NB4 (cell line): ENCODE measurements at regions not wholly inside any gene's neighbourhood (a gene's known extent, or its start where the extent isn't known, plus 50 kb on each side); places are given as distances from the start of the nearest gene placed in this dataset.

Experiments
- DNase-seq: peaks from one replicate; pipeline ENCODE4 v3.0.0; 2010; ENCODE audit warnings: low read depth
- H3K4me3 ChIP-seq: one replicate; pipeline ENCODE4 v1.5.1; 2011; ENCODE audit warnings: mild to moderate bottlenecking, low read depth, low read length, moderate library complexity
- MYC ChIP-seq: IDR thresholded peaks from 2 replicates; pipeline ENCODE4 v1.6.1; 2011; ENCODE audit warnings: low read depth, low read length
- POLR2A ChIP-seq: IDR thresholded peaks from 2 replicates; pipeline ENCODE4 v1.6.1; 2011; ENCODE audit warnings: mild to moderate bottlenecking; ENCODE audit not compliant: insufficient read length; ENCODE audit errors: extremely low read depth
- TF ChIP-seq, protein P1 (sequence below): IDR thresholded peaks from one replicate; pipeline ENCODE4 v1.5.1; 2012; ENCODE audit warnings: low read depth, low read length
- TF ChIP-seq, protein P2 (sequence below): IDR thresholded peaks from 2 replicates; pipeline ENCODE4 v1.6.1; 2011; ENCODE audit warnings: low read depth, low read length

DNA sequence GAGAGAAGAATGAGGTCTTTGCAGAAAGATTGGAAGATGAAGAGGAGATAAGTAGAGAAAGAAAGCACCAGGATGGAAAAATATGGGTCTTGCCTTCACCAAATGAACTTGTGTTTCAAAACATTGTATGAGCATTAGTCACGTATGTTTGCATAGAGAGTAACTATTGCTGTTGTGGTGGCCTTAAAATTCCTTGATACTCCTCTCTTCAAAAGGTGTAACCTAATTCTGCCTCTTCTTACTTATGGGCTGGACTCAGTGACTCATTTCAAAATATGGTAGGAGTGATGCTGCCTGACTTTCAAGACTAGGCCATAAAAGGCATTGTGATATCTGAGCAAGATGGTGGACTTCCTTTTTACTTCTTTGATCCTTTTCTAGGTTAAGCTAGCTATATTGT lies 228.7 kb upstream of the ZNF385D start:
- no peak overlapping the region for H3K4me3 ChIP-seq
- TF ChIP-seq, protein P1, sequence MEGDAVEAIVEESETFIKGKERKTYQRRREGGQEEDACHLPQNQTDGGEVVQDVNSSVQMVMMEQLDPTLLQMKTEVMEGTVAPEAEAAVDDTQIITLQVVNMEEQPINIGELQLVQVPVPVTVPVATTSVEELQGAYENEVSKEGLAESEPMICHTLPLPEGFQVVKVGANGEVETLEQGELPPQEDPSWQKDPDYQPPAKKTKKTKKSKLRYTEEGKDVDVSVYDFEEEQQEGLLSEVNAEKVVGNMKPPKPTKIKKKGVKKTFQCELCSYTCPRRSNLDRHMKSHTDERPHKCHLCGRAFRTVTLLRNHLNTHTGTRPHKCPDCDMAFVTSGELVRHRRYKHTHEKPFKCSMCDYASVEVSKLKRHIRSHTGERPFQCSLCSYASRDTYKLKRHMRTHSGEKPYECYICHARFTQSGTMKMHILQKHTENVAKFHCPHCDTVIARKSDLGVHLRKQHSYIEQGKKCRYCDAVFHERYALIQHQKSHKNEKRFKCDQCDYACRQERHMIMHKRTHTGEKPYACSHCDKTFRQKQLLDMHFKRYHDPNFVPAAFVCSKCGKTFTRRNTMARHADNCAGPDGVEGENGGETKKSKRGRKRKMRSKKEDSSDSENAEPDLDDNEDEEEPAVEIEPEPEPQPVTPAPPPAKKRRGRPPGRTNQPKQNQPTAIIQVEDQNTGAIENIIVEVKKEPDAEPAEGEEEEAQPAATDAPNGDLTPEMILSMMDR = no peak
- TF ChIP-seq POLR2A = no peak
- TF ChIP-seq, protein P2, sequence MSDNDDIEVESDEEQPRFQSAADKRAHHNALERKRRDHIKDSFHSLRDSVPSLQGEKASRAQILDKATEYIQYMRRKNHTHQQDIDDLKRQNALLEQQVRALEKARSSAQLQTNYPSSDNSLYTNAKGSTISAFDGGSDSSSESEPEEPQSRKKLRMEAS = no peak
- no peak for TF ChIP-seq MYC
- no peak for DNase-seq

DNA sequence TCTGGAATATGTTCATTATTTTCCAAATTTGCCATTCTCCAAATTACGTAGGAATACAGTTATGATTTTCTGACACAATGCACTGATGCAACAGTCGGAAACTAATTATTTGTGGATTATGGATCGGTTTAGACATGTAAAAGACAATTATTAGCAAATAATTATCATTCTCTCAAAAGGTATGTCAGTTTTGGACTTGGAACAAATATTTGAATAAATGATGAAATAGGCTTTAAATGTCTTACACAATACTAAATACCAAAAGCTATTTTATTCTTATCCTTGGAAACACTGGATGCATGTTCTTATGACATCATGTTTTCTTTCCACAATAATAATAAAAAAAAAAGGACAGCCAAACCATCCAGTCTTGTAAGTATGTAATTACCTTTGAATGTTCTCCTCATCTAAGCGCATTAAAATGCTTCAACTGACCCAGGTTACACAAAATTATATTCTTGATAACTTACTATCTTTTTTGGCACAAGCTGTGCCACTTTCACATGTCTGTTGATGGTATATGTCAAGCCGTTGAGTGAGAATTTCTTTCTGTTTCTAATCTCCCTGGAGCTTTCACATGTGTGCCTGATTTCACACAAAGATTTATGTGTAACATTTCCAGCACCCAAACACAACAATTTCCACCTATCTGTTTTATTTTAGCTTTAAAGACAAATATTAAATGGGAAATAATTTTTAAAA lies 238.5 kb upstream of the ZNF385D start:
- TF ChIP-seq, protein P2 = no peak
- no peak for TF ChIP-seq MYC
- TF ChIP-seq, protein P1 = no peak
- TF ChIP-seq POLR2A = no peak
- no peak for DNase-seq
- H3K4me3 ChIP-seq = no peak overlapping the region

DNA sequence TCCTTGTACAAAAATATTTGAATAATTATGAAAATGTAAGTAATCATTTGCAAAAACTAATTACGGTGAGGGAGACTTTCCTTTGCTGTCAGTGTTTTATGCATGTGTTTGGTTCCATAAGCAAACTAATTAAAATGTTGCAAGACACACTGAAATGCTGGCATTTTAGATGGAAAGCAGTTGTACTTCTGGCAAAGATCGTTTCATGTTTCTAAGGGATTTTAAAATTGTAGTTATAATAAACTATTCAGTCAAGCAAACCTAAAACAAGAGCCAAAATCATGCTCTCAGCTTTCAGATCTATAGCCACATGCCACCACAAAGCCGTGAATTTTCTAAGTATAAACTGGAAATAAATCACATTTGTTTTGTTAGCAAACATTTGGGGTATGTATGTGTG lies 240.1 kb upstream of the ZNF385D start:
- H3K4me3 ChIP-seq = no peak overlapping the region
- DNase-seq = no peak
- TF ChIP-seq, protein P2 = no peak
- TF ChIP-seq POLR2A (no peak), MYC (no peak)
- TF ChIP-seq, protein P1 = no peak

DNA sequence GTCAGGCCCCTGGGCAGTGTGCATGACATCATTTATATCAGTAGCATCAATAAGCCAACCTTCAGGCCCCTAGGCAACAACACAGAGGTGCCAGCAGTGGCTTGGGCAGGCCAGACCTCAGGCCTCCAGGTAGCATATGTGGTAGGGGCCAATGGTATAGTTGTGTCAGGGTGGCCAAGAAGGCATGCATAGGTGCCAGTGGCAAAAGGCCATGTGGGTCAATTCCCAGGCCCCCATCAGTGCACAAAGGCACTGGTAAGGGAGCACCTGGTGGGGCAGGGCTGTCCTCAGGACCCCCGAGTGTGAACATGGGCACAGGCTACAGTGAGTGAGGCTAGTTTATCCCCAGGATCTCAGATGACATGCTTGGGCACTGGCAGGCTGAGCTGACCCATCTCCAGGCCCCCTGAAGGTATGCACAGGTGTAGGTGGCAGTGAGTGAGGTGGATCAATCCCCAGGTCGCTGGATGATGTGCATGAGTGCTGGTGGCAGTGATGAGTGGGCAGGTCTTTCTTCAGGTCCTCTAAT lies 244.1 kb upstream of the ZNF385D start:
- H3K4me3 ChIP-seq = no peak overlapping the region
- DNase-seq = no peak
- TF ChIP-seq, protein P1 = no peak
- TF ChIP-seq POLR2A = no peak
- TF ChIP-seq MYC = no peak
- TF ChIP-seq, protein P2 = no peak

DNA sequence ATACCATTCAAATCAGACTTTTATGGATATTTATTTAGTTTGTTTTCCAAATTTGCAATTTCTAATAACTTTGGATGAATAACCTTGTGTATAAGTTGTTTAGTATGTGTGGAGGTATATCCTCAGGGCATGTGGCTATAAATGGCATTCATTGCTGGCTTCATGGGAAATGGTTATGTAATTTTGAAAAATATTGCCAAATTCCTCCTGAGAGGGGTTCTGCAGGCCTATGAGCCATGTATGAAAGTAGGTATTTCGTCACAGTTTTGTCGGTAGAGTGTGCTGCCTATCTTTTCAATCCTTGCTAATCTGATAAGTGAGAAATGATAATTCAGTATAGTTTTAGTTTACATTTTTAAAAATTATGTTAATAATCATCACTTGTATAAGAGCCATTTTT lies 256.4 kb upstream of the ZNF385D start:
- TF ChIP-seq, protein P1 = no peak
- TF ChIP-seq, protein P2 = no peak
- DNase-seq = peak; percentile 57
- no peak overlapping the region for H3K4me3 ChIP-seq
